GM12878 (cell line): ENCODE measurements at regions not wholly inside any gene's neighbourhood (a gene's known extent, or its start where the extent isn't known, plus 50 kb on each side); places are given as distances from the start of the nearest gene placed in this dataset.

ENCODE experiments used
- ATAC-seq: fragments of 200-7000 bp; cut with Tn5 transposase; 3 replicates; pipeline ENCODE4 v1.9.1; 2020; ENCODE audit warnings: mild to moderate bottlenecking, moderate library complexity
- BruUV-seq: library from RNA; stranded (reverse); fragments of 400-500 nt; replicated peaks from 2 replicates; lab custom pipeline; 2021; lab: Mats Ljungman, UMichigan
- CTCF ChIA-PET: fragments of 300-600 bp; sonication (Branson Sonifier 250); formaldehyde crosslinking; extraction: SDS; loops from one replicate; lab custom pipeline; 2021; ENCODE audit warnings: inconsistent platforms; lab: Yijun Ruan, JAX
- POLR2A ChIA-PET: fragments of 350-600 bp; formaldehyde crosslinking; extraction: SDS; loops from one replicate; lab custom pipeline; 2021; ENCODE audit warnings: inconsistent platforms; lab: Charles Lee
- RAD21 ChIA-PET: fragments of 300-600 bp; sonication (Branson Sonifier 250); formaldehyde crosslinking; loops from one replicate; lab custom pipeline; 2023; ENCODE audit warnings: antibody characterized with exemption; ENCODE audit not compliant: unreplicated experiment; lab: Charles Lee
- SMC1A ChIA-PET: fragments of 300-600 bp; sonication (Branson Sonifier 250); formaldehyde crosslinking; loops from one replicate; lab custom pipeline; 2023; ENCODE audit not compliant: unreplicated experiment, uncharacterized antibody; lab: Charles Lee
- DNase-seq: peaks from one replicate; pipeline ENCODE4 v3.0.0-alpha.2; 2011; ENCODE audit warnings: low read depth, low spot score
- FAIRE-seq: peaks from 3 replicates; lab custom pipeline; 2011; peaks lifted over from hg19 to GRCh38; lab: Jason Lieb, UNC
- H2AFZ ChIP-seq: 2 replicates; pipeline ENCODE4 v1.6.0; 2011; ENCODE audit warnings: low read depth, low read length, control low read depth; ENCODE audit not compliant: control insufficient read depth
- H3K27ac ChIP-seq: 2 replicates; pipeline ENCODE4 v1.5.1; 2011; ENCODE audit warnings: control low read depth; ENCODE audit not compliant: control insufficient read depth, insufficient read depth
- H3K27me3 ChIP-seq, 2 experiments: replicated peaks in 1 of 2; 2 replicates each; pipeline versions ENCODE4 v1.6.0 to v1.6.1; 2011; ENCODE audit warnings: low read length in 1 of 2; ENCODE audit not compliant: control insufficient read depth in 2 of 2, insufficient read depth in 2 of 2
- H3K36me3 ChIP-seq, 2 experiments: 2 replicates each; pipeline ENCODE4 v1.5.1; 2011; ENCODE audit warnings: low read length in 1 of 2; ENCODE audit not compliant: control insufficient read depth in 2 of 2, insufficient read depth in 2 of 2
- H3K4me1 ChIP-seq: 2 replicates; pipeline ENCODE4 v1.6.1; 2011; ENCODE audit warnings: mild to moderate bottlenecking, low read length, moderate library complexity, mixed read lengths; ENCODE audit not compliant: control insufficient read depth, insufficient read depth
- H3K4me2 ChIP-seq: 2 replicates; pipeline ENCODE4 v1.6.0; 2011; ENCODE audit warnings: control low read depth; ENCODE audit not compliant: control insufficient read depth, insufficient read depth
- H3K4me3 ChIP-seq: fragments of 200-600 bp; sonication (generic); 2 replicates; pipeline ENCODE4 v1.5.1; 2016
- H3K79me2 ChIP-seq: 2 replicates; pipeline ENCODE4 v1.6.0; 2011; ENCODE audit warnings: low read length; ENCODE audit not compliant: control insufficient read depth, insufficient read depth
- H3K9ac ChIP-seq: 2 replicates; pipeline ENCODE4 v1.8.0; 2011; ENCODE audit warnings: low read length, control low read depth, mixed read lengths; ENCODE audit not compliant: control insufficient read depth, insufficient read depth
- H3K9me3 ChIP-seq: replicated peaks from 3 replicates; pipeline ENCODE4 v1.5.1; 2011; ENCODE audit warnings: mild to moderate bottlenecking, low read length; ENCODE audit not compliant: control insufficient read depth, insufficient read depth
- H4K20me1 ChIP-seq: 2 replicates; pipeline ENCODE4 v1.6.0; 2011; ENCODE audit not compliant: control insufficient read depth, insufficient read depth
- E2F8 ChIP-seq: fragments of 450-650 bp; IDR thresholded peaks from 2 replicates; pipeline ENCODE4 v1.6.1; 2018; ENCODE audit warnings: mild to moderate bottlenecking, low read depth, moderate library complexity; ENCODE audit not compliant: partially characterized antibody
- MYC ChIP-seq: IDR thresholded peaks from 2 replicates; pipeline ENCODE4 v1.6.1; 2011; ENCODE audit warnings: mild to moderate bottlenecking, low read length, moderate library complexity, inconsistent platforms; ENCODE audit not compliant: insufficient read depth, insufficient replicate concordance, insufficient read length, severe bottlenecking
- PKNOX1 ChIP-seq: fragments of 450-650 bp; IDR thresholded peaks from 2 replicates; pipeline ENCODE4 v1.6.1; 2016; ENCODE audit warnings: mild to moderate bottlenecking
- POLR2AphosphoS2 ChIP-seq: IDR thresholded peaks from 2 replicates; pipeline ENCODE4 v1.6.1; 2011; ENCODE audit warnings: low read depth, mild to moderate bottlenecking, low read length, improper control_type of control experiment, moderate library complexity
- SRF ChIP-seq, 2 experiments: IDR thresholded peaks; 2 replicates each; pipeline ENCODE4 v1.6.1; 2011; ENCODE audit warnings: low read depth in 2 of 2, low read length in 2 of 2, mild to moderate bottlenecking in 1 of 2, moderate library complexity in 1 of 2
- WGBS: methylation state at CpG from one replicate; pipeline ENCODE4 v1.1.6; 2016; ENCODE audit warnings: low lambda C conversion rate; ENCODE audit not compliant: insufficient replicate concordance, insufficient coverage; ENCODE audit errors: missing lambda C conversion rate; 5-methylcytosine and 5-hydroxymethylcytosine counted together
- in situ Hi-C: fragments of 300-500 bp; cut with MboI; formaldehyde crosslinking; loops from 9 replicates; pipeline ENCODE4 v1.14.3; 2018; ENCODE audit warnings: mixed read lengths
- intact Hi-C: fragments of 100-400 bp; cut with micrococcal nuclease; formaldehyde crosslinking; loops from one replicate; pipeline ENCODE4 v1.14.2; 2022; ENCODE audit not compliant: unreplicated experiment

- no peak overlapping the region for H3K4me2 ChIP-seq
- no peak for DNase-seq
- H4K20me1 ChIP-seq = no peaks in the 10 kb centered on the region
- ChIA-PET RAD21 (no interaction called here), SMC1A (interaction anchor here (0.8 kb wide), 1 partner anchor 8 kb away, joined by 3 read pairs; no protein-coding TSS in a partner anchor), POLR2A (no interaction called here), CTCF (no interaction called here)
- no peaks in the 10 kb centered on the region for H3K9me3 ChIP-seq
- H3K4me1 ChIP-seq = no peaks in the 10 kb centered on the region
- no peak for FAIRE-seq
- WGBS = 27% methylated on average over 6 of the region's 6 CpGs
- in situ Hi-C loops = no loop called here
- no peaks in the 10 kb centered on the region for H3K36me3 ChIP-seq
- no peaks in the 10 kb centered on the region; a peak in 1 of 4 replicates for H3K27me3 ChIP-seq
- BruUV-seq = no TSS peak
- H2AFZ ChIP-seq = no peak overlapping the region
- ATAC-seq = no peak
- no peak overlapping the region for H3K27ac ChIP-seq
- no peak for TF ChIP-seq SRF (IDR thresholded peaks at IDR 0.05; ENCODE audit: low read depth in 2 of 2, low read length in 2 of 2)
- no peak for TF ChIP-seq E2F8
- no peak for TF ChIP-seq POLR2AphosphoS2
- TF ChIP-seq MYC = no peak
- TF ChIP-seq PKNOX1 = no peak
- no peaks in the 10 kb centered on the region for H3K79me2 ChIP-seq
- H3K4me3 ChIP-seq = no peak overlapping the region
- no peak overlapping the region for H3K9ac ChIP-seq
- intact Hi-C loops = no loop called here
Observed at GRCh38 chr4:23970201-23970850, 80.5 kb upstream of the PPARGC1A start.
